NCI-H1048 (cell line): ENCODE measurements at regions not wholly inside any gene's neighbourhood (a gene's known extent, or its start where the extent isn't known, plus 50 kb on each side); places are given as distances from the start of the nearest gene placed in this dataset.
"Not testable (repeated sequence)": the region's sequence is repeated elsewhere in the genome, so short reads cannot be mapped to it uniquely, and the experiment has no call there.

Experiments
- DNase-seq: peaks from one replicate; lab custom pipeline; 2025; lab: John Stamatoyannopoulos, UW

DNA sequence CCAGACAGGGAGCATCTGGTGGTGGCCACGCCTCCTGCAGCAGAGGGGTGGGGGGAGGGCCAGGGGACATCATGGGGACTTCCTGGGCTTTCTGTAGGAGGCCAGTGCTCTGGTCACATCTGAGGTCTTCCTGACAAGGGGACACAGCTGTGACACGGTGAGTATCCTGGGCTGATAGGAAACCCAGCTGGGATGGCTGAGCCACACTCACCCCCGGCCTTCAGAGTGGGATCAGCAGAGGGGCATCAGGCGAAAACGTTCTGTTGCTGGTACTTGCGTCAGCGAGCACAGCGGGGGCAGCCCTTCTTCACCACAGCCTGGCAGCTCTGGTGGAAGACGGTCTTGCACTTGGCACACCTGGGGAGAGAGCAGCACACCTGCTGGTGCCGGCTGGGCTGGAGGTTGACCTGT lies 122.9 kb upstream of the SMURF2 start:
- DNase-seq, result no peak

- DNase-seq, result no peak
Observed at GRCh38 chr17:64784353-64785010, 122.4 kb upstream of the SMURF2 start.

- DNase-seq, result no peak
Observed at GRCh38 chr17:64783556-64784352, 121.6 kb upstream of the SMURF2 start.

DNA sequence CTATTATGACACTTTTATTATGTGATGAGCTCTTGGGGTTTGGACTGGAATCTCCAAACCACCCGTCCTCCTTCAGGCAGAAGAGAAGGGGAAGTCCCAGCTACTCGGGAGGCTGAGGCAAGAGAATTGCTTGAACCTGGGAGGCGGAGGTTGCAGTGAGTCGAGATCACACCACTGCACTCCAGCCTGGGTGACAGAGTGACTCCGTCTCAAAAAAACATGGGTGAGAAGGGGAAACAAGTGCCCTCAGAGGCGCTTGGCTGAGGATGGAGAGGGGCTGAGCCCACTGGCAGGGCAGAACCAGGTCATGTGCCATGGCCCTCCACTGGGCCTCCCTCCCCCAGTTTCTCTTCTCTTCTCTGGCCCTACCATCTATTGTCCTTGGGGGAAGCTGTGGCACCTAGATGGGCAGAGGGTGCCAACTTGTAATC lies 120.9 kb upstream of the SMURF2 start:
- no peak for DNase-seq

DNA sequence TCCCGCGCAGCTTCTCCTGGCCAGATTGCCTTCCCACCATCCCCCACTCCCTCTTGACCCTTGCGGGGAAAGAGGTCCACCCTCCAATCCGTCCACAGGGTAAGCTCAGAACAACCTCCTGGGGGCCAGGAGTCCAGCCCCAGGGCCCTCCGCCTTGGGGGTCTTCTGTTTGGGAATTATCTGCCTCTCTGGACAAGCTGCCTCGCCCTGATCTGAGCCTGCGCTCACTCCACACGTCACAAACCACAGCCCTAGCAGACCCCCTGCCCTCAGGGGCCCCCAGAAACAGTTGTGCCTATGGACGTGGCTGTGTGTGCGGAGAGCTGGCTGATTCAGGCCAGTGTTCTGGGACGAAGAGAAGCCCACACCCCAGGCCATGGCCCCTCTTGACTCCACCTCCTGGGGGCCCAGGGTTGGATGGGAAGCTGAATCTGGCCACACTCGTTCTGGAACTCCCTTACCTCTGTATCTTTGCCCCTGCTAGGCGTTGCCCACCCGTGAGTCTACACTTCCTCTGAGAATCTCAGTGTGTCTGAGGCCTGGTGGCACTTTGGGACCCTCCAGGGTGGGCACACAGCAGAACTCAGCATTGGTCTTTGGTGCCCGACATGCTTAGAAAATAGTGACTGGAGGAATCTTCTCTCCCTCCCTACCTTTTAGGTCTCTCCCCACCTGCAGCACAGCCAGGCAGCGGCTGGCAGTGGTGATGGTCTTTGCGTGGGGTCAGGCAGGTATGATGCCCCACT lies 119.9 kb upstream of the SMURF2 start:
- DNase-seq, result no peak

GRCh38 chr17:64781014-64781756 lies 119.1 kb upstream of the SMURF2 start:
- no peak for DNase-seq

GRCh38 chr17:64780096-64781013 lies 118.2 kb upstream of the SMURF2 start:
- DNase-seq, result peak; percentile 78

GRCh38 chr17:64779376-64780095 lies 117.4 kb upstream of the SMURF2 start:
- no peak for DNase-seq

DNA sequence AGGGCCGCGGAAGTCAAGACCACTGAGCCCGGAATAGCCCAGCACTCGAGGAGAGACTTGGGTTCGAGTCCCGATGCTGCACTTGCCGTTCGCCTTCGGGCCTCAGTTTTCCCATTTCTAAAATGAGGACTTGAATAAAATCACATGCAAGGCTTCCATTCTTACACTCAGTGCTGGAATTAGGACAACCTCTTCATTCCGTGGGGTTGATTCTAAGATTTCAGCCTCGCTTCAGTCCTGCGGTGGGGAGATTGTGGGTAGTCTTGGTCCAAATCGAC lies 116.9 kb upstream of the SMURF2 start:
- not testable (repeated sequence) for DNase-seq

DNA sequence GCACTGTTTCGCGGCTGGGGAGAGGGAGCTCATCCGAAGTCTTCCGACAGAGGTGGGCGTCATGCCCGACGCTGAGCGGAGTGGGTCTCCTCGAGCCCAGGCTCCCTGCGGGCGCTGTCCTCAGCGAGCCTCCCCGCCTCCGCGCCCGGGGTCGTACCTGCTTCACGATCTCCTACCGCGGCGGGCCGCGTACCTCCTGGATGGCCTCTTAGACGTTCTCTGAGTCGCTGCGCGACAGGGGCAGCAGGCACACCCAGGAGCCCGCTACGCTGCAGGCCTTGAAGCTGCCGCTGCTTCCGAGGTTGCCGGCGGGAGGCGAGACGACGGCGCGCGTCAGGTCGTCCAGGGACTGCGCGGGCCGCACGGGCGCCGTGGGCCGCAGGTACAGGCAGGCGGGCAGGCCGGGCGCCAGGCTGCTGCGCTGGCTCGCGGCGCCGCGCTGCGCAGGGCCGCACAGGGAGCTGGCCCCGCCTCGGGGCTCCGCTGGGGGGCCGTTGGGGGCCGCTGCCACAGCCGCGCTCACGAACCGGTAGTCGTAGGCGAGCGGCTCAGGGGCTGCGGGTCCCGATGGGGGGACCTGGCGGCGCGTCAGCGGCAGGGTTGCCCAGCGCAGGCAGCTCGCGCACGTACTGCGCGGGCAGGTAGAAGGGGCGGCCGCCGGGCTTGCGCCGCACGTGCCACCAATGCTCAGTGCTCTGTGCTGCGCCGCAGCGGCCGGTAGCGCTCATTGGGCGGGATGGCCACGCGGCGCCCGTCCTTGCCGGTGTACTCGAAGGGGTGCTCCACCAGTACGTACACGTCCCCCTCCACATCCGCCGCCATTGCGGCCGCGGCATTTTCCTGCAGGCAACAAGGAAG lies 116.4 kb upstream of the SMURF2 start:
- no peak for DNase-seq

DNA sequence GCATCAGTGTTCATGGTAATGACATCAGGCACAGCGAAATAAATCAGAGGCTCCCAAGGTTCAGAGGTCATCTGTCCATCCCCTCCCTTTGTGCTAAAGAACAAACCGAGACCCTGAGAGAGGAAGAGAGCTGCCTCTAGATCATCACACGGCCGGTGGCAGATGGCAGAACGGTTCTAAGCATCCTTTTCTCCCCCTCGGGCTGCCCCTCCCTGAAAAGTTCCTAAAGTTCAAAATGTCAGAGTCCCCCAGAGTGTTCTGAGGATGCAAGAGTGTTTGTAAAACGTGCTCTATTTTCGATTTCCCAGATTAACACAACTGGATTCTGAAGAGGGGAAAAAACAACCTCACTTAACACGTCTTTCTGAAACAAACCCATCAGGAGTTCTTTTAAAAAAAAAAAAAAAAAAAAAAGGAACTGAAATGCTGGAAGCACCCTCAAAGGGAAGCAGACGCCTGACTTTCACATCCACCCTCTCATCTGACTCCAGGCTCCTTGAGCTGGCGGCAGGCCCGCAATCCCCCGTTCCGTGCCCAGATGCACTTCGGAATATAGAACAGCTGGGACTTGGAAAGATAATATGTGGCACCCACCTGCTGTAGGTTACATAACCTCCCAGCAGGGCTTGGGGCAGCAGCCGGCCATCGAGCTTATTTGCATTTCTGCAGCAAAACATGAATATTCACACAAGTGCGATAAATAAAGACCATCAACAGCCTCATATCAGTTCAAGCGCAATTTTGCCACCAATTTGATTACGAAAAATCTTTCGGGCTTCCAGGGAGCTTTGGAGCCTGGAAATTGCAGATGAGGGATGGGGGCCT lies 115.5 kb upstream of the SMURF2 start:
- no peak for DNase-seq

DNA sequence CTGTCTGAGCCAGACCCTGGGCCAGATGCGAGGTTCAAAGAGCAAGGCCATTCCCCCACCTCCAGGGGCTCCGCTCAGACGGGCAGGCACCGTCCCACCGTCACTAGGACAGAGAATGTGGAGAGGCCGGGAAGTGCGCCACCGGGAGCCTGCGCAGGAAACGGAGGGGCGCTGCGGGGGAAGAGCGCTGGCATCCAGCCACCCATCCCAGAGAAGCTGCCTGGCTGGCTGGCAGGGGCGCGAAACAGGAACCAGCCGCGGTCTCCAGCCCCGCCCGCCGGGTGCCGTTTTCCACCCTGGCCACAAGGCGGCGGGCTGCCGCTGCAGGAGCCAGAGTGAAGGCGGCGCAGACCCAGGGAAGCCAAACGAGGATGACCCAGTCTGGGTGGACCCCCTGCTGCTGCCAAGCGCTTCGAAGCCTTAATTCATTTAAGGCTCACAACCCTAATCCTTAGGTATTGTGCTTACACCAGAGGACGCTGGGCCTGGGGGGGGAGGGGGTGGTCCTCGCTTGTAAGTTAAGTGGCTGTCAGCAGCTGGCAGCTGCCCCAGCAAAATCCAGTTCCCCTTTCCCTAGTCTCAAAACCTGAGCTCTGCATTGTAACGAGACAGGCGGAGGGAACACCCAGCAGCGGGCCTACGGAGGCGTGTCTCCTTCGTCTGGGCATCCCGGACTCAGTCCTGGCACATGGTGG lies 114.8 kb upstream of the SMURF2 start:
- DNase-seq, result peak; percentile 67

DNA sequence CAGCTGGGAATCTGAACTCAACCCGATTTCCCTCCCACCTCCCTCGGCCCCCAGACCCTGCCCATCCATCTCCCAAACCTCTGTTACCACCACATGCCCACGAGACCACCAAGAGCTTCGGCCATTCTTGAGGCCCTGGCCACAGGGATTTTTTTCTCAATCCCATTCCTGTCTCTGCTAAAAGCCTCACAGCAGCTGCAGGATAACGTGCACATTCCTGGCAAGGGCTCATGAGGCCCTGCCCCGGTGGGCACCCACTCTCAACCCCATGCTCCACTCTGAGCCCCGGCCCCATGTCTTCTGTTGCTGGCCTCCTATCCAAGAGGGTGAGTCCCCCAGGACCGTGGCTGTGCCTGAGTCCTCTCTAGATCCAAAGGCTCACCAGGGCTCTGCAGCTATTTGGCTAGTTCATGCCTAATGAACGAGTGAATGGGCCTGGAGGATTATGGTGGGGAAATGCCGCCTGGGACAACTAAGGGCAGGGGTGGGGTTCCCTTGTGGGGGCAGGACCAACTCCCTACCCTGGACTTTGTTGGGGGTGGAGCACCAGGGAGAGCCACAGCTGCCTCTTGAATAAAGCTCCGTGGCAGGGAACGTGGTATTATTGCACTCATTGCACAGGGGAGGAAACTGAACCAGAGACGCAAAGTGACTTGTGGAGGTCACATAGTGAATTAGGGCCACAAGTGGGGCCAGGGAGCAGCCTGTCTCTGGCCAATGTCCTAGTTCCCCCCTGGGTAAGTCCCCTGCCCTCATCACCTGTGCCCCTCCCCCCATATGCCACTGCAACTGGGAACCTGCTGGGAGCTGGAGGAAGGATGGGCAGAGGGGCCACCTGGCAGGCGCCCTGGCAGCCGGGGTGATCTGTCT lies 113.8 kb upstream of the SMURF2 start:
- no peak for DNase-seq

GRCh38 chr17:64774888-64775540 lies 112.9 kb upstream of the SMURF2 start:
- no peak for DNase-seq

DNA sequence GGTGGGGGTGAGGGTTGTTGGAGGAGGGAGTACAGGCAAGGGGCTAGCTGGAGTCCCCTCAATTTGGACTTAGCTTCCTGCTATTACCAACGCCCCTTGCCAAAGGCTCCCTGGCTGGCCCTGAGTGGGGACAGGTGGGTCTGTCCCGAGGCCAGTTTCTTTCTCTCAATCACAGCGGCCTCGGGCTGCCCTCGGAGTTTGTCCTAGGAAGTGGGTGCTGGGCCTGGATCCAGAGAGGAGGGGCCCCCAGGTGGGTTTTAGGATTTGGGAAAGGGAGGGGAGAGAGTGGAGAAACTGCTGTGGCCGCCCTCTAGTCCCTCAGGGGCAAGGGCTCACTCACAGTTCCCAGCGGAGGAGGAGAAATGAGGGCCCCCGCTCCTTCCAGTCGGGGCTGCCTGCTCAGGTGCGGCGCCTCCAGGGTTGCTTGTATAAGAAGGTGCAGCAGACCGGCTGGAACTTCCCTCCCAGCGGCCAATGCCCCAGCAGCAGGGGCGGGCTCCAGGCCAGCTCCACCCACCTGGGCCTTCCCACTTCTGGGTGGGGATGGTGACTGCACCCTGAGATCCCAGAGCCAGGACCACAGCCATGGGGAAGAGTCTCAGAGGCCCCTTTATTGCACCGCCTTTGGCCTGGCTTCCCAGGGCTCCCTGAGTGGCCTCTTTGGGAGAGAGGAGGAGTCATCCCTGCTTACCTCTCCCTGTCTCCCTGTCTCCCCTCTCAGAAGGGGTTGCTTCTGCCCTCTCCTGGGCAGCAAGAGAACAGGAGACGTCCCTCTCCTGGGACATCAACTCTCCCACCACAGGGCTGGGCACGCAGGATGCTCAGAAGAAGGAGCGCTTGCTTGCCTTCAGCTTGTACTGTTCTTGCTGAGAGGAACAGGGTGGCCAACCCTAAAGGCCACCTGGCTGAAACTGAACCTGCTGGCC lies 112.0 kb upstream of the SMURF2 start:
- no peak for DNase-seq
